DMS53 (cell line): ENCODE measurements at regions not wholly inside any gene's neighbourhood (a gene's known extent, or its start where the extent isn't known, plus 50 kb on each side); places are given as distances from the start of the nearest gene placed in this dataset.

Experiments
- DNase-seq: peaks from one replicate; lab custom pipeline; 2025; lab: John Stamatoyannopoulos, UW

DNA sequence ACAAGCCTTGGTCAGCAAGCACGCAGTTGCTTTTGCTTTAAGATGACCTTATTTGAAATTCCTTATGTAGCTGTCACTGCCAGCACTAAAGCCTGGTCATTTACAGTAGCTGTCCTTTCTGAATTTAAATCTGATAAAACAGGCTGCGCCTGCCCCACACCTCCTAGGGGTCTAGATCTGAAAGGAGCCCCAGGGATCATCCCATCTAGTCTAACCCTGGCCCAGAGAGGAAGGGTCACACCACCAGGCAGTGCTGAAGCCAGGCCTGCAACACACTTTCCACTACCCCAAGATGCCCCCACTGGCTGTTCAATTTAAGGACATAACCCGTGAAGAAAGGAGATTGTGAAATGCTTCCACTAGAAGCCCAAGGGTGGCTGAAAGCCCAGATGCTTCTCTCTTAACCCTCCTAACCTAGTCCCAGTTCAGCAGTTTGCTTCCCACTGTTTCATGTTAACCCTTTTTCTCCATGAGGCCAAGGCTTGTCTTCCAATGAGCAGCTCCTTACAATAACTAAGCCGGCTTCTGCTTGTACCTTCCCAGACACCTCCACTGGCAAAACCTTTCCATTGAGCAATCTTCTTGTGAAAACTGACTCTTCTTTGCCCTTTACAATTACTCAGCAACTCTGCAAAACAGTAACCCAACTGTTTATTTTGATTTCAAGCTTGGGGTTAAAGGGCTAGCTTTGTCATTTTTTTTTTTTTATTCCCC lies 198.9 kb upstream of the LPP start:
- DNase-seq = no peak

GRCh38 chr3:187955587-187955952 lies 198.4 kb upstream of the LPP start:
- no peak for DNase-seq

- no peak for DNase-seq
These were observed 196.8 kb upstream of the LPP start for GRCh38 chr3:187957165-187957581.

DNA sequence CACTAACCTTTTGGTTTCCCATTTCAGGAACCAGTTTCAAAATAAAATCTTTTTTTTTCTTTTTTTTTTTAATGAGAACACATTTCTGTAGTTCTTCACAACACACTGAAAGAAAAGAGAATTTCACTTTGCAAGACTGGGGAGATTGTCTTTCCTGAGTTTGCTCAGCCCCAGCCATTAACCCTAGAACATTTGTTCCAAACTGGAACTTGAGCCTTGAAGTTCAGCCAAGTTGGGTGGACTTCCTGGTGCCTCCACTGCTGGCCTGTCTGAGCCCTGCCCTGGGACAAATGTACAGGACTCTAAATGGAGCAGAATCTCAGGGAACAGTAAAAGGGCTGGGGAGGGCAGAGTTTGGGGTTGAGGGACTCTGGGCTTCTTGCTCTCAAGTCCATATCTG lies 196.4 kb upstream of the LPP start:
- DNase-seq = no peak

DNA sequence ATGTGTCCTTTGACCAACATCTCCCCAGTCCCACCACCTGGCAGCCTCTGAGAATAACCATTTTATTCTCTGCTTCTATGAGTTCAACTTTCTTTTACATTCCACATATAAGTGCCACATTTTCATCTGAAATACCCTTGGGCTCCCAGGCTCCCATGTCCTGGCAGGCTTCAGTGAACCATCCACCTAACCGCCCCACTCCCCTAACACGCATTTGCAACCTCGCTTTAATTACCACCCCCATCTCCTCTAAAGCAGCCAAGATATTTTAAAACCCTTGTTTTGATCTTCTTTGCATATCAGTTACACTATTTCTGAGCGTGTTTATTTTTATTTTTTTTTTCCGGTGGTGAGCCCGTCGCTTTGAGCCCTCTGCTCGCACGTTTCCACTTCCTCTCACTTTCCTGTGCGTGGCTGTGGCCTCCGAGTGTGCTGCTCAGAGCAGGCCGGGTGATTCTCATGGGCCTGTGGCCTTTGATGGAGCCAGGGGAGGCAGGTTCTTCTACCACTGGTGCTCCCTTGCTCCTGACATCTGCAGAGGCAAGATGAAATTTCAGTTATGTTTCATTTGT lies 195.4 kb upstream of the LPP start:
- no peak for DNase-seq

DNA sequence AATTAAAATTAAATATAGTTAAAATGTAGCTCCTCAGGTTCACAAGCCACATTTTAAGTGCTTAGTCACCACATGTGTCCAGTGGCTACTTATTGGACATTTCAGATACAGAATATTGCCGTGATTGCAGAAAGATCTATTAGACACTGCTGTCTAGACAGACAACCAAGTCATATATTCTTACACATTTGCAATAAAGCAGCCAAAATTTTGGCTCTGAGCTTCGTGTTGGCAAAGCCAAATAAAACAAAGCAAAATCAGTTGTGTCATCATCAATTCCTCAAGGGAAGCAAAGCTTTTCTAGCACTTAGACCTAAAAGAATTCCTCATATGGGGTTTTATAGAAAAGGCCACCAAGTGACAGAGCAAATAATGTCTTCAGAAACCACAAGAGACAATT lies 193.1 kb upstream of the LPP start:
- DNase-seq = no peak

DNA sequence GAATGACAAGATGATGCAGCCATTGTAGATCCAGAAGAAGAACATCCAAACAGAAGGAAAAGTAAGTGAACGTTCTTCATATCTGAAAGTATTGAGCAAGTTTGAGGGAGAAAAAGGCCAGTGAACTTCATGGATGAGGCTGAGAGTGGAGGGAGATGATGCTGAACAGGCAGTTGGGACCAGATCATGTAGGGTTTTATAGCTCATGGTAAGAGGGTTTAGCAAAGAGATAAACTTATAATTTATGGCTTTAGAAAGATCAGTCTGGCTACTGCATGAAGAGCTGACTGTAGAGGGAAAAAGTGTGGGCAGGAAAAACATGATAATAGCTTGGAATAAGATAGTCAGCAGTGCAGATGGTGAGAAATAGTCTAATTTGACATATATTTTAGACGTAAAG lies 192.6 kb upstream of the LPP start:
- DNase-seq = no peak

GRCh38 chr3:187963003-187963676 lies 190.8 kb upstream of the LPP start:
- DNase-seq = no peak

DNA sequence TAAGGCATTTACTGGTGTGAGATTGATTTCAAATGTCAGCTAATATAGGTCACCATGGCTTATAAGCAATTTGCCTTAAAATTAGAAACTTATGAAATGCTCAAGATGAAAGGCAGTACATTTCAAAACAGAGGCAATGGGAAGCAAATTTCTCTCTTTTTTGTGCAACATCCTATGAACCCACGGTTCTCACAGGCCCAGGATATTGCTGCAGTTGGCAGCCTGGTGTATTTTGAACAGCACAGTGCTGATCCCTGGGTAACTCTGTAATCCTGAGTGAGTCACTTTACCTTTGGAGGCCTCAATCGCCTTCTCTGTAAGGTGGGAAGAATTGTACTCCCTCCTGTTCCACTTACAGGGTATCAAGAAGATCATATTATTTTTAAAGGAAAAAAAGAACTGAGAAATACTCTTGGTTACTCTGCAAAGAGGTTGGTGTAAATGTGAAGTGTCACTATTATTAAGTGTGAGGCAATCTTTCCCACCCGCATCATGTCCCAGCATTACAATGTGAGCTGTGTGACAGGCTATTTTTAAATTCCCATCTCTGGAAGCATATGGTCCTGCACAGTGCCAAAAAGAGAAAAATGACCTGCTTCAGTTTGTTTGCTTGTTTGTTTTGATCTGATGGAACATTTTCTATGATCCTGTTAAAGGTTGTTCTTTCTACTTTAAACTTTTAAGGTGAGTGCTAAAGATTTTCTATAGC lies 190.1 kb upstream of the LPP start:
- DNase-seq = no peak

GRCh38 chr3:187964760-187965159 lies 189.2 kb upstream of the LPP start:
- no peak for DNase-seq

- no peak for DNase-seq
These were observed 187.9 kb upstream of the LPP start for GRCh38 chr3:187966096-187966495.

- DNase-seq = no peak
These were observed 187.1 kb upstream of the LPP start for GRCh38 chr3:187966636-187967406.

GRCh38 chr3:187967993-187968392 lies 186.0 kb upstream of the LPP start:
- DNase-seq = no peak

DNA sequence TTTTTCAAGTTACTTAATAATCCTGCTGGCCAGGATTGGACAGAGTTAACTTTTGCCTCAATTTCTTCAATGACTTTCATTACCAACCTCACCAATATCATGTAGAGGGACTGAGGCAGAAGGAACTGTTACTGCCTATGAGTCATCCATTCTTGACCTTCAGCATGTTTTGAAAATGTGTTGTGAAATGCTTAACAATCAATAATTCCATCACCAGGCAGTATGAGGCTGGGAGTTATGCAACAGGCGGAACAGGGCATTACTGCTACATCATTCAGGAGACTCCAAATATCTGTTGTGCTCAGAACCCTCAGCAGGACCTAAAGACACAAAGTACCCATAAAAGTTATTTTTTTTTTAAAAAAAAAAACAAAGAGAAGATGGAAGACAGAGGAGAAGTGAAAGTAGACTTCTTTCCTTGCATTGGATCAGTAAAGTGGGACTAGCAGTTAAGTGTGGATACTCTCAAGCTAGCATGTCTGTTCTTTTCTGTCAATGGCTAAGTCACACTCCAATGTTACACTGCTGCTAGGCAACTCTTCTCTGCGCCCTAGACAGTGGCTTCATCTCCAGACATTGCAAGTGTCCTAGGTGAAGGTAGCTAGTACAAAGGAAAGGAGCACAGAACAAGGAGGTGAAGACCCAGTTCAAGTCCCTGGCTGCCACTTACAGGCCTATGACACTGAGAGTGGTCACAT lies 184.9 kb upstream of the LPP start:
- DNase-seq = no peak

DNA sequence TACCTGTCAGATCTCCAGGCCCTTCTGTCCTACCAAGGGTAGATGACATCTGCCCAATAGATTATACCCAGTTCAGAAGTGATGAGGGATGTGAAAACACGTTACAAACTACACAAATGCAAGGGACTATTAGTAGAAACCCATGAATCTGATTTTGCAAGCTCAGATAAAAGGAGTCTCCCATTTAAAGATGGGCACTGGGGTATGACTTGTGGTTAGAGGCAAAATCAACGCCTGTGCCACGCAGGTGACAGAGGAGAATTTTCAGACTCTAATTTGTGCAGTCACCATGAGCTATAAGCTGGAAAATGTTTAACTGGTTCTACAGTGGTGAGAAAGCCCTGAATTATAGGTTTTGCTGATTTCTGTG lies 184.4 kb upstream of the LPP start:
- DNase-seq = no peak

DNA sequence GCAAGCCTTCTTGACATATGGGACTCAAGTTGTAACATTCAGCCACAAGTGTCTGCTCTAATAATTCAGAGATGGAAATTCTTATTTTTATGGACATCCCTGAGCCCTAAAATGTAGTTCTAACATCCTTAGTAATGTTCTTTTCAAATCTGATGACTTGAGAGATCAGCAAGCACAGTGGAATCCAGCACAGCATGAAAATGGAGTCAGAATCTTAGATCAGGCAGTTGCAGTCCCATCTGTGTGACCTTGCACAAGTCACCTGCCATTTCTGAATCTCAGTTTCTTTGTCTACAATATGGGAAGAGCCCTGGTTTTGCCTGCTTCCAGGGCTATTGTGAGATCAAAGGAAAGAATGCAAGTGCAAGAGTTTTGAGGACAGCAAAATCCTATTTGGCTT lies 183.9 kb upstream of the LPP start:
- no peak for DNase-seq

DNA sequence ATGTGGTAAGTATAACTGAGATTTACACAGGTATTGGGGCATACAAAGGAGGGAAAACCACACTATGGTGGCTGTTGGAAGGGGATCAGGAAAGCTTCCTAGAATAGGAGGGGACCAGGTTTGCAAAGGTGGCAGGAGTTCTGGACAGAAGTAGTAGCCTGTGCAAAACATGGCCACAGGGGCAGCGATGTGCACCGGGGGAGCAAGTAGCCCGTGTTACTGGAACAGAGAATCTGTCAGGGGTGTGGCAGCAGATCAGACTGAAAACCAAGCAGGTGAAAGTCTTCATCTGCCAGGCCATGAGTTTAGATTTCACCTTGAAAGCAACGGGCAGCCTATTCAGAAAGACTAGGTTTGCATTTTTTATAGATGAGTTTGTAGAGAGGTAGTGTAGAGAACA lies 182.3 kb upstream of the LPP start:
- DNase-seq = no peak

DNA sequence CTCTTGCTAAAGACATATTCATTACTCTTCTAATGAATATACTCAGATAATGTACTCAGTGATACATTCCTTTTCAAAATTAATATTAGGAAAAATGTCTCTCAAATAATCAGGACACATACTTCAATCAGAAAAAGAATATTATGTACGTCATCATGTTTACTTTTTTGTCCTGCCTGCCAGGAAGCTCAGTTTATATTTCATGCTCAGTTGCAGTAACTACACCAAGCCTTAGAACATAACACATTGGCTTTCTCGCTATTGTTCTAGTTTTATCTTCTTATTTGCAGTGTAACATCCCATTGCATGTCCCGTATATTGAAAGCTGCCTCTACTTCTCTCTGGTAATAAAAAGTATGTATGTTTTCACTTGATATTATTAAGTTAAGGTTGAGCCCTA lies 181.5 kb upstream of the LPP start:
- no peak for DNase-seq

GRCh38 chr3:187973977-187974870 lies 179.7 kb upstream of the LPP start:
- no peak for DNase-seq

GRCh38 chr3:187974871-187975271 lies 179.1 kb upstream of the LPP start:
- DNase-seq = no peak
